WTC11 (cell line): ENCODE measurements at regions not wholly inside any gene's neighbourhood (a gene's known extent, or its start where the extent isn't known, plus 50 kb on each side); places are given as distances from the start of the nearest gene placed in this dataset.

Source experiments
- ATAC-seq: fragments of 200-7000 bp; cut with Tn5 transposase; 2 replicates; pipeline ENCODE4 v1.10.0; 2021; ENCODE audit warnings: mild to moderate bottlenecking, moderate library complexity
- CTCF ChIA-PET: fragments of 300-600 bp; sonication (Branson Sonifier 250); formaldehyde crosslinking; loops from one replicate; lab custom pipeline; 2021; ENCODE audit warnings: antibody characterized with exemption; lab: Charles Lee
- POLR2A ChIA-PET: fragments of 350-600 bp; sonication (Branson Sonifier 250); formaldehyde crosslinking; loops from one replicate; lab custom pipeline; 2021; ENCODE audit warnings: antibody characterized with exemption; lab: Charles Lee
- DNase-seq: peaks from one replicate; pipeline ENCODE4 v3.0.0; 2021; ENCODE audit warnings: low spot score
- H3K27ac Mint-ChIP-seq: 2 replicates; pipeline ENCODE4 v1.8.0; 2021; ENCODE audit warnings: mixed read lengths
- H3K27me3 Mint-ChIP-seq: 2 replicates; pipeline ENCODE4 v1.8.0; 2021; ENCODE audit warnings: low read depth, mild to moderate bottlenecking, moderate library complexity, mixed read lengths
- H3K36me3 Mint-ChIP-seq: 2 replicates; pipeline ENCODE4 v1.8.0; 2021; ENCODE audit warnings: mixed read lengths
- H3K4me1 Mint-ChIP-seq: 2 replicates; pipeline ENCODE4 v1.8.0; 2022; ENCODE audit warnings: mixed read lengths
- H3K4me3 Mint-ChIP-seq: 2 replicates; pipeline ENCODE4 v1.8.0; 2021; ENCODE audit warnings: mild to moderate bottlenecking, moderate library complexity, mixed read lengths
- H3K9me3 Mint-ChIP-seq: 2 replicates; pipeline ENCODE4 v1.8.0; 2021; ENCODE audit warnings: mixed read lengths
- GTF2I ChIP-seq: fragments of 250-450 bp; sonication (Bioruptor Pico); conservative IDR thresholded peaks from 2 replicates; pipeline ENCODE4 v1.4.0; 2021; ENCODE audit warnings: mild to moderate bottlenecking
- HMGA2 ChIP-seq: fragments of 250-450 bp; sonication (Bioruptor Pico); IDR thresholded peaks from 2 replicates; pipeline ENCODE4 v1.4.0; 2021; ENCODE audit warnings: mild to moderate bottlenecking, moderate library complexity
- NFATC4 ChIP-seq: fragments of 250-450 bp; sonication (Bioruptor Pico); IDR thresholded peaks from 2 replicates; pipeline ENCODE4 v1.9.0; 2021; ENCODE audit warnings: mild to moderate bottlenecking
- NR1H2 ChIP-seq: sonication (generic); formaldehyde crosslinking; IDR thresholded peaks from 2 replicates; pipeline ENCODE4 v1.9.0; 2021; ENCODE audit warnings: mild to moderate bottlenecking, moderate library complexity, missing genetic modification reagents
- SOX15 ChIP-seq: fragments of 250-450 bp; sonication (Bioruptor Pico); IDR thresholded peaks from 2 replicates; pipeline ENCODE4 v1.9.0; 2021; ENCODE audit warnings: mild to moderate bottlenecking
- TEAD1 ChIP-seq: sonication (generic); formaldehyde crosslinking; IDR thresholded peaks from 2 replicates; pipeline ENCODE4 v1.8.0; 2022; ENCODE audit warnings: mild to moderate bottlenecking, missing genetic modification reagents
- ZNF138 ChIP-seq: sonication (generic); formaldehyde crosslinking; conservative IDR thresholded peaks from 2 replicates; pipeline ENCODE4 v1.8.1; 2022; ENCODE audit warnings: mild to moderate bottlenecking, moderate library complexity, missing genetic modification reagents
- ZNF232 ChIP-seq: sonication (generic); formaldehyde crosslinking; IDR thresholded peaks from 2 replicates; pipeline ENCODE4 v1.8.0; 2022; ENCODE audit warnings: mild to moderate bottlenecking, missing genetic modification reagents
- ZNF317 ChIP-seq: sonication (generic); formaldehyde crosslinking; IDR thresholded peaks from 2 replicates; pipeline ENCODE4 v1.8.1; 2023; ENCODE audit warnings: low read depth, mild to moderate bottlenecking, moderate library complexity, missing genetic modification reagents, borderline replicate concordance
- TF ChIP-seq, protein P1 (sequence below): sonication (generic); formaldehyde crosslinking; IDR thresholded peaks from 2 replicates; pipeline ENCODE4 v1.8.0; 2023; ENCODE audit warnings: missing genetic modification reagents, mild to moderate bottlenecking, borderline replicate concordance
- TF ChIP-seq, protein P2 (sequence below): sonication (generic); formaldehyde crosslinking; IDR thresholded peaks from 2 replicates; pipeline ENCODE4 v1.8.1; 2022; ENCODE audit warnings: low read depth, mild to moderate bottlenecking, moderate library complexity, missing genetic modification reagents, borderline replicate concordance
- TF ChIP-seq, protein P3 (sequence below): fragments of 250-450 bp; sonication (Bioruptor Pico); IDR thresholded peaks from 2 replicates; pipeline ENCODE4 v2.1.2; 2022; ENCODE audit warnings: mild to moderate bottlenecking, moderate library complexity
- TF ChIP-seq, protein P4 (sequence below): sonication (generic); formaldehyde crosslinking; IDR thresholded peaks from 2 replicates; pipeline ENCODE4 v1.8.1; 2022; ENCODE audit warnings: missing genetic modification reagents, borderline replicate concordance
- TF ChIP-seq, protein P5 (sequence below): fragments of 250-450 bp; sonication (Bioruptor Pico); IDR thresholded peaks from 2 replicates; pipeline ENCODE4 v1.9.0; 2021; ENCODE audit warnings: moderate library complexity, mild to moderate bottlenecking, inconsistent platforms, borderline replicate concordance
- TF ChIP-seq, protein P6 (sequence below): sonication (generic); formaldehyde crosslinking; conservative IDR thresholded peaks from 2 replicates; pipeline ENCODE4 v1.8.1; 2023; ENCODE audit warnings: mild to moderate bottlenecking, low read depth, missing genetic modification reagents, moderate library complexity
- TF ChIP-seq, protein P7 (sequence below): sonication (generic); formaldehyde crosslinking; IDR thresholded peaks from 2 replicates; pipeline ENCODE4 v1.8.1; 2023; ENCODE audit warnings: mild to moderate bottlenecking, missing genetic modification reagents, moderate library complexity

DNA sequence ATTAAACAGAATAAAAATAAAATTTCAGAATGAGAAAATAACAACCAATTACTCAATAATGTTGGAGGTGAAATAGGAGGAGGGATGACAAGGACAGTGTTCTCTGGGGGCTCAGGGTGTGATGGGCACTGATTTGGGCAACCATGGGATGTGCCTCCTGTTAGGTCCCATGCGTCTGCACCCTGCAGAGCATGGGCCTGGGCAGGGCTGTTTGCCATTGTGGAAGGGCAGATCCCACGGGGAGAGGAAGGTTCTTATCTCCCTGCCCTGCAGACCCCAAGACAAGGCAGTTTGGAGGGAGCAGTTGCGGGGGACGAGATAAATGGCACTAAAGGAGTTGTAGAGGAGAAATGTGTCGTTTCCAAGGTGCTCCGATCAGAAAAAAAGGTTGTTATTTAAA, 206.3 kb downstream of the THBS2 start (continued):
- TF ChIP-seq ZNF138 (CRISPR knock-in tag) (no peak), GTF2I (CRISPR knock-in tag) (no peak)
- TF ChIP-seq, protein P1, sequence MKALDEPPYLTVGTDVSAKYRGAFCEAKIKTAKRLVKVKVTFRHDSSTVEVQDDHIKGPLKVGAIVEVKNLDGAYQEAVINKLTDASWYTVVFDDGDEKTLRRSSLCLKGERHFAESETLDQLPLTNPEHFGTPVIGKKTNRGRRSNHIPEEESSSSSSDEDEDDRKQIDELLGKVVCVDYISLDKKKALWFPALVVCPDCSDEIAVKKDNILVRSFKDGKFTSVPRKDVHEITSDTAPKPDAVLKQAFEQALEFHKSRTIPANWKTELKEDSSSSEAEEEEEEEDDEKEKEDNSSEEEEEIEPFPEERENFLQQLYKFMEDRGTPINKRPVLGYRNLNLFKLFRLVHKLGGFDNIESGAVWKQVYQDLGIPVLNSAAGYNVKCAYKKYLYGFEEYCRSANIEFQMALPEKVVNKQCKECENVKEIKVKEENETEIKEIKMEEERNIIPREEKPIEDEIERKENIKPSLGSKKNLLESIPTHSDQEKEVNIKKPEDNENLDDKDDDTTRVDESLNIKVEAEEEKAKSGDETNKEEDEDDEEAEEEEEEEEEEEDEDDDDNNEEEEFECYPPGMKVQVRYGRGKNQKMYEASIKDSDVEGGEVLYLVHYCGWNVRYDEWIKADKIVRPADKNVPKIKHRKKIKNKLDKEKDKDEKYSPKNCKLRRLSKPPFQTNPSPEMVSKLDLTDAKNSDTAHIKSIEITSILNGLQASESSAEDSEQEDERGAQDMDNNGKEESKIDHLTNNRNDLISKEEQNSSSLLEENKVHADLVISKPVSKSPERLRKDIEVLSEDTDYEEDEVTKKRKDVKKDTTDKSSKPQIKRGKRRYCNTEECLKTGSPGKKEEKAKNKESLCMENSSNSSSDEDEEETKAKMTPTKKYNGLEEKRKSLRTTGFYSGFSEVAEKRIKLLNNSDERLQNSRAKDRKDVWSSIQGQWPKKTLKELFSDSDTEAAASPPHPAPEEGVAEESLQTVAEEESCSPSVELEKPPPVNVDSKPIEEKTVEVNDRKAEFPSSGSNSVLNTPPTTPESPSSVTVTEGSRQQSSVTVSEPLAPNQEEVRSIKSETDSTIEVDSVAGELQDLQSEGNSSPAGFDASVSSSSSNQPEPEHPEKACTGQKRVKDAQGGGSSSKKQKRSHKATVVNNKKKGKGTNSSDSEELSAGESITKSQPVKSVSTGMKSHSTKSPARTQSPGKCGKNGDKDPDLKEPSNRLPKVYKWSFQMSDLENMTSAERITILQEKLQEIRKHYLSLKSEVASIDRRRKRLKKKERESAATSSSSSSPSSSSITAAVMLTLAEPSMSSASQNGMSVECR (CRISPR knock-in tag), result no peak
- TF ChIP-seq, protein P2, sequence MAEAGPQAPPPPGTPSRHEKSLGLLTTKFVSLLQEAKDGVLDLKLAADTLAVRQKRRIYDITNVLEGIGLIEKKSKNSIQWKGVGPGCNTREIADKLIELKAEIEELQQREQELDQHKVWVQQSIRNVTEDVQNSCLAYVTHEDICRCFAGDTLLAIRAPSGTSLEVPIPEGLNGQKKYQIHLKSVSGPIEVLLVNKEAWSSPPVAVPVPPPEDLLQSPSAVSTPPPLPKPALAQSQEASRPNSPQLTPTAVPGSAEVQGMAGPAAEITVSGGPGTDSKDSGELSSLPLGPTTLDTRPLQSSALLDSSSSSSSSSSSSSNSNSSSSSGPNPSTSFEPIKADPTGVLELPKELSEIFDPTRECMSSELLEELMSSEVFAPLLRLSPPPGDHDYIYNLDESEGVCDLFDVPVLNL (CRISPR knock-in tag), result no peak

DNA sequence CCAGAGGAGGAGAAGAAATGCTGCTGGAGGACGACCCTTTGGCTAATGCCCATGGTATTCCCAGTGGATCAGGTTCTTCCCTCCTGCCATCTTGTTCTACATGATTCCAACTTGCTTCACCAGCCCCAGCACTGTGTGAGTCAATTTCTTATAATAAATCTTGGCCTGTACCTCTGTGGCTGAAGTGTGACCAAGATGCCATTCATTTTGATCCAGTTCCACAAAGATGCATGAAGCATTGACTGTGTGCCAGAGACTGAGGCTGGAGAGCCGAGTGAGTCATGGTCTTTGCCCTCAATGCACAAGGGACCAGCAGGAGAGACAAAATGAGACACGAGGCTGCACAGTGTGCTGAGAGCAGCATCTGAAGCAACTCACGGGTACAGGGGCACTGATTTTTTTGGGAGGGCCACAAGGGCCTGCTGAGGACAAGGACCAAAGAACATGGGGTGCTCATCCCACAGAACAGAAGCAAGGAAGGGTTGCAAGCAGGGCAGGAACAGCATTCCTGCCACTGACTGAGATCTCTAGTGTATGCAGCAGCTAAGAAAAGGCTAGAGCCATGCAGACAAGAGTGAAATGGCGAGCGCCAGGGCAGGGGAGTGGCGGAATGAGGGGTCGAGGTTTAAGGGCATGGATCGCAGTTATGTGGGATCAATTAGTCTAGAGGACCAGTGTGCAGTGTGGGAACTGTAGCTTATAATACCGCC, 207.0 kb downstream of the THBS2 start:
- DNase-seq (no peak), ATAC-seq (no peak)
- TF ChIP-seq, protein P3, sequence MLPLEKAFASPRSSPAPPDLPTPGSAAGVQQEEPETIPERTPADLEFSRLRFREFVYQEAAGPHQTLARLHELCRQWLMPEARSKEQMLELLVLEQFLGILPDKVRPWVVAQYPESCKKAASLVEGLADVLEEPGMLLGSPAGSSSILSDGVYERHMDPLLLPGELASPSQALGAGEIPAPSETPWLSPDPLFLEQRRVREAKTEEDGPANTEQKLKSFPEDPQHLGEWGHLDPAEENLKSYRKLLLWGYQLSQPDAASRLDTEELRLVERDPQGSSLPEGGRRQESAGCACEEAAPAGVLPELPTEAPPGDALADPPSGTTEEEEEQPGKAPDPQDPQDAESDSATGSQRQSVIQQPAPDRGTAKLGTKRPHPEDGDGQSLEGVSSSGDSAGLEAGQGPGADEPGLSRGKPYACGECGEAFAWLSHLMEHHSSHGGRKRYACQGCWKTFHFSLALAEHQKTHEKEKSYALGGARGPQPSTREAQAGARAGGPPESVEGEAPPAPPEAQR, result no peak
- TF ChIP-seq ZNF317 (CRISPR knock-in tag) (no peak), SOX15 (CRISPR knock-in tag) (no peak), HMGA2 (no peak), NFATC4 (CRISPR knock-in tag) (no peak), ZNF232 (CRISPR knock-in tag) (no peak), TEAD1 (CRISPR knock-in tag) (no peak), NR1H2 (CRISPR knock-in tag) (no peak)
- TF ChIP-seq, protein P4, sequence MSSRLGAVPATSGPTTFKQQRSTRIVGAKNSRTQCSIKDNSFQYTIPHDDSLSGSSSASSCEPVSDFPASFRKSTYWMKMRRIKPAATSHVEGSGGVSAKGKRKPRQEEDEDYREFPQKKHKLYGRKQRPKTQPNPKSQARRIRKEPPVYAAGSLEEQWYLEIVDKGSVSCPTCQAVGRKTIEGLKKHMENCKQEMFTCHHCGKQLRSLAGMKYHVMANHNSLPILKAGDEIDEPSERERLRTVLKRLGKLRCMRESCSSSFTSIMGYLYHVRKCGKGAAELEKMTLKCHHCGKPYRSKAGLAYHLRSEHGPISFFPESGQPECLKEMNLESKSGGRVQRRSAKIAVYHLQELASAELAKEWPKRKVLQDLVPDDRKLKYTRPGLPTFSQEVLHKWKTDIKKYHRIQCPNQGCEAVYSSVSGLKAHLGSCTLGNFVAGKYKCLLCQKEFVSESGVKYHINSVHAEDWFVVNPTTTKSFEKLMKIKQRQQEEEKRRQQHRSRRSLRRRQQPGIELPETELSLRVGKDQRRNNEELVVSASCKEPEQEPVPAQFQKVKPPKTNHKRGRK (CRISPR knock-in tag), result no peak
- TF ChIP-seq, protein P5, sequence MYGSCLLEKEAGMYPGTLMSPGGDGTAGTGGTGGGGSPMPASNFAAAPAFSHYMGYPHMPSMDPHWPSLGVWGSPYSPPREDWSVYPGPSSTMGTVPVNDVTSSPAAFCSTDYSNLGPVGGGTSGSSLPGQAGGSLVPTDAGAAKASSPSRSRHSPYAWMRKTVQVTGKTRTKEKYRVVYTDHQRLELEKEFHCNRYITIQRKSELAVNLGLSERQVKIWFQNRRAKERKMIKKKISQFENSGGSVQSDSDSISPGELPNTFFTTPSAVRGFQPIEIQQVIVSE, result no peak
- TF ChIP-seq, protein P6, sequence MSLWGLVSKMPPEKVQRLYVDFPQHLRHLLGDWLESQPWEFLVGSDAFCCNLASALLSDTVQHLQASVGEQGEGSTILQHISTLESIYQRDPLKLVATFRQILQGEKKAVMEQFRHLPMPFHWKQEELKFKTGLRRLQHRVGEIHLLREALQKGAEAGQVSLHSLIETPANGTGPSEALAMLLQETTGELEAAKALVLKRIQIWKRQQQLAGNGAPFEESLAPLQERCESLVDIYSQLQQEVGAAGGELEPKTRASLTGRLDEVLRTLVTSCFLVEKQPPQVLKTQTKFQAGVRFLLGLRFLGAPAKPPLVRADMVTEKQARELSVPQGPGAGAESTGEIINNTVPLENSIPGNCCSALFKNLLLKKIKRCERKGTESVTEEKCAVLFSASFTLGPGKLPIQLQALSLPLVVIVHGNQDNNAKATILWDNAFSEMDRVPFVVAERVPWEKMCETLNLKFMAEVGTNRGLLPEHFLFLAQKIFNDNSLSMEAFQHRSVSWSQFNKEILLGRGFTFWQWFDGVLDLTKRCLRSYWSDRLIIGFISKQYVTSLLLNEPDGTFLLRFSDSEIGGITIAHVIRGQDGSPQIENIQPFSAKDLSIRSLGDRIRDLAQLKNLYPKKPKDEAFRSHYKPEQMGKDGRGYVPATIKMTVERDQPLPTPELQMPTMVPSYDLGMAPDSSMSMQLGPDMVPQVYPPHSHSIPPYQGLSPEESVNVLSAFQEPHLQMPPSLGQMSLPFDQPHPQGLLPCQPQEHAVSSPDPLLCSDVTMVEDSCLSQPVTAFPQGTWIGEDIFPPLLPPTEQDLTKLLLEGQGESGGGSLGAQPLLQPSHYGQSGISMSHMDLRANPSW (CRISPR knock-in tag), result no peak
- TF ChIP-seq, protein P2 (CRISPR knock-in tag), result no peak
- TF ChIP-seq, protein P7, sequence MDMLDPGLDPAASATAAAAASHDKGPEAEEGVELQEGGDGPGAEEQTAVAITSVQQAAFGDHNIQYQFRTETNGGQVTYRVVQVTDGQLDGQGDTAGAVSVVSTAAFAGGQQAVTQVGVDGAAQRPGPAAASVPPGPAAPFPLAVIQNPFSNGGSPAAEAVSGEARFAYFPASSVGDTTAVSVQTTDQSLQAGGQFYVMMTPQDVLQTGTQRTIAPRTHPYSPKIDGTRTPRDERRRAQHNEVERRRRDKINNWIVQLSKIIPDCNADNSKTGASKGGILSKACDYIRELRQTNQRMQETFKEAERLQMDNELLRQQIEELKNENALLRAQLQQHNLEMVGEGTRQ (CRISPR knock-in tag), result no peak
- ChIA-PET POLR2A (no interaction called here), CTCF (no interaction called here)
- no peaks in the 10 kb centered on the region for H3K27me3 Mint-ChIP-seq
- no peak overlapping the region for H3K4me3 Mint-ChIP-seq
- no peaks in the 10 kb centered on the region for H3K36me3 Mint-ChIP-seq
- no peak overlapping the region for H3K27ac Mint-ChIP-seq
- no peaks in the 10 kb centered on the region for H3K4me1 Mint-ChIP-seq
- H3K9me3 Mint-ChIP-seq, result no peaks in the 10 kb centered on the region
